Loucy (cell line): ENCODE measurements at regions not wholly inside any gene's neighbourhood (a gene's known extent, or its start where the extent isn't known, plus 50 kb on each side); places are given as distances from the start of the nearest gene placed in this dataset.

ENCODE experiments used
- CTCF ChIP-seq: fragments of 200-600 bp; sonication (generic); conservative IDR thresholded peaks from 2 replicates; pipeline ENCODE4 v1.5.1; 2014; ENCODE audit warnings: mild to moderate bottlenecking, antibody characterized with exemption, low read length
- EZH2phosphoT487 ChIP-seq: fragments of 200-600 bp; IDR thresholded peaks from 2 replicates; pipeline ENCODE4 v1.6.1; 2018; ENCODE audit warnings: antibody characterized with exemption, mild to moderate bottlenecking, moderate library complexity, borderline replicate concordance

- TF ChIP-seq CTCF (no peak), EZH2phosphoT487 (no peak)
Observed at GRCh38 chr13:79648191-79648590, 167.2 kb downstream of the NDFIP2 start.
